GM12874 (cell line): ENCODE measurements at regions not wholly inside any gene's neighbourhood (a gene's known extent, or its start where the extent isn't known, plus 50 kb on each side); places are given as distances from the start of the nearest gene placed in this dataset.

Source experiments
- TF ChIP-seq, protein P1 (sequence below): IDR thresholded peaks from 2 replicates; pipeline ENCODE4 v1.5.1; 2011; ENCODE audit warnings: low read depth, mild to moderate bottlenecking, control low read depth, low read length, moderate library complexity; ENCODE audit not compliant: insufficient read depth

DNA sequence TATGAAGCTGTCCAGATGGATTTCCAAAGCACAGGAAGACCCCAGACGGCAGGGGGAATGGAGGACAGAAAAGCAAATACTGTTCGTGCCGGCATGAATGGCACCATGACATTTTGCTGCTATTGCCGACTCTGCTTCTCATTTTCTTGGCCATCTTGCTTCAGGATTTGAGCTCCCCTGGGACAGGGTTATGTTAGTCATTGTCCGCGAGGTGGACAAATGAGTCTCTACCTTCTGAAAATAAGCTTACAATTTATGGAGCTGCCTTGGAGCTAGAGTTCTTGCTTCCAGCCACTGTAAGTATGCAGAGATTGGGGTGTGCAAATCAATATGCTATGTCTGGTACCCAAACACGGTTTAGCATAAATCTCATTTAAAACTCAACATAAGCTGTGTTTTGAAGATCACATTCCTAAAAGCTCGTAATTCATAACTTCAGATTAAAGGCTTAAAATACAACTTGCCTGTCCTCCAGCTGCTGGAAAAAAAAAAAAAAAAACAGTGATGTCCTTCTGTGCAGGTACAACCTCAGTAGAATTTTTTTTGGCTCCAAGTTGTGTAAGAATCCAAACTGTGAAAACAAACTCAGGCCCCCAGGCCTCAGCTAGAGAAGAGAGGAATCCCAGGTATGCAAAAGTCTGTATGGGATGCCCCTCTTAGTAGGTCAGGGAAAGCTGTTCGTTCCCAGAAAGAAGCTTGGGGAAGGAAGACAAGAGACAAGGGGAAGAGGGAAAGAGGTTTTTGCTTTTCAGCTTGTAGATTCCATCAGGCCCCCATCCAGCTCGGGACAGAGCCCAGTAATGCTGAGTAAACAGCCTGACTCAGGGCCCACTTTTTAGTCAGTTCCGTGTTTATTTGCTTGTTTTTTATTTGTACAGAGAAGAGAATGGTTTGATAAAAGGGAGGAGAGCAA, 184.2 kb upstream of the FOXA2 start:
- TF ChIP-seq, protein P1, sequence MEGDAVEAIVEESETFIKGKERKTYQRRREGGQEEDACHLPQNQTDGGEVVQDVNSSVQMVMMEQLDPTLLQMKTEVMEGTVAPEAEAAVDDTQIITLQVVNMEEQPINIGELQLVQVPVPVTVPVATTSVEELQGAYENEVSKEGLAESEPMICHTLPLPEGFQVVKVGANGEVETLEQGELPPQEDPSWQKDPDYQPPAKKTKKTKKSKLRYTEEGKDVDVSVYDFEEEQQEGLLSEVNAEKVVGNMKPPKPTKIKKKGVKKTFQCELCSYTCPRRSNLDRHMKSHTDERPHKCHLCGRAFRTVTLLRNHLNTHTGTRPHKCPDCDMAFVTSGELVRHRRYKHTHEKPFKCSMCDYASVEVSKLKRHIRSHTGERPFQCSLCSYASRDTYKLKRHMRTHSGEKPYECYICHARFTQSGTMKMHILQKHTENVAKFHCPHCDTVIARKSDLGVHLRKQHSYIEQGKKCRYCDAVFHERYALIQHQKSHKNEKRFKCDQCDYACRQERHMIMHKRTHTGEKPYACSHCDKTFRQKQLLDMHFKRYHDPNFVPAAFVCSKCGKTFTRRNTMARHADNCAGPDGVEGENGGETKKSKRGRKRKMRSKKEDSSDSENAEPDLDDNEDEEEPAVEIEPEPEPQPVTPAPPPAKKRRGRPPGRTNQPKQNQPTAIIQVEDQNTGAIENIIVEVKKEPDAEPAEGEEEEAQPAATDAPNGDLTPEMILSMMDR, result no peak

DNA sequence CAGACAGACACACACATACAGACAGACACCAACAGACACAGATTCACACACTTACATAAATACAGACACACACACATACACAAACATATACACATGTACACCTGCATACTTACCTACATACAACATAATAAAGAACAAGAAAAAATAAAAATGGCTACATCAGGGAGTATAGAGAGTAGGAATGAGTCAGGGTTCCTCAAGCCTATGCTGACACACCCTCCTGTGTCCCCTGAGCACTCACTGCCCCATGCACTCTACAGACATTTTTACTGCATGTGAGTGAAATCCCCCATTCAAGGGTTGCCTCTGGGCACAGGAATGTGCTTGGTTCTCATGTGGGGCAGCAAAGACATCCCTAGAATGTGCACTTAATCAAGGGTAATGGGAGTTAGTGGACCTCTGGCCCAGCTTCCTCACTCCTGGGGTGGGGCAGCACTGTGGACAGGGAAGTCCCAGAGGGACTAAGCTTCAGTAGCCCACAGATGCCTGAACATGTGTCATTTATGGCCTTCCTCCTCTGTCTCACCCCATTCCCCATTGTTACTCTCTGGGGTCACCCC, 185.9 kb upstream of the FOXA2 start:
- TF ChIP-seq, protein P1, result no peak

DNA sequence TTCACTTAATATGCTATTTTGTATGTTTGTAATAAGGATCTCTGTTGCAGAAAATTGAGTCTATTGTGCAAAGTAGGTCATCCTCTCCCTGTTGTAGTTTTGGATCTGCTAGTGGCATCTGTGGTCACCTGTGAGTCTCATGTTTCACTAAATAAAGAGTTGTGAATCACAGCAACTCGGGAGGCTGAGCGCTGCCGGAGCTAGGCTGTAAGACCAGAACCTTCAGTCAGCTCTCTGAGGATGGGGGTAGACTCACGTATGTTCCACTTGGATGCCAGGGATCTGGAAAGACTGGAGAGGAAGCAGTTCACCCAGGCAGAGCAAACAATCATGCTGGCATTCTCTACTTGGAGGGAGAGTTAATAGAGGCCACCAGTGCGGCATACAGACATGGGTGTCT, 187.3 kb upstream of the FOXA2 start:
- TF ChIP-seq, protein P1, result no peak

DNA sequence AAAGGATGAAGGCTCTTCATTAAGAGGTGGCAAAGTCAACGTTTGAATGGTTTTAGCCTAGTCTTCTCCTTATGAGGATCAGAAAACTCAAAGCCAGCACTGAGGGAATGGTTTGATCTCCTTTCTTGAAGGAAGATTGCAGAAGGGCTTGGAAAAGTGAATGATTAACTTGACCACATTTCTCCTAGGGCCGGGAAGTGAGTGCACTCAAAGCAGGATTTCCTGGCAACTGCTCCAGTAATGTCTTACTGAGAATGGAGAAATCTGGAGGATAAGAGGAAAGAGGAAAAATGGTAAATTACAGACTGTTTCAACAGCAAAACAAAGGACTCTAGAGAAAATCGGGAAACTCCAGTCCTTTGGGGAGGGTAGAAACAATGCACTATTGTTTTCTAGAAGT, 189.0 kb upstream of the FOXA2 start:
- TF ChIP-seq, protein P1, result no peak

DNA sequence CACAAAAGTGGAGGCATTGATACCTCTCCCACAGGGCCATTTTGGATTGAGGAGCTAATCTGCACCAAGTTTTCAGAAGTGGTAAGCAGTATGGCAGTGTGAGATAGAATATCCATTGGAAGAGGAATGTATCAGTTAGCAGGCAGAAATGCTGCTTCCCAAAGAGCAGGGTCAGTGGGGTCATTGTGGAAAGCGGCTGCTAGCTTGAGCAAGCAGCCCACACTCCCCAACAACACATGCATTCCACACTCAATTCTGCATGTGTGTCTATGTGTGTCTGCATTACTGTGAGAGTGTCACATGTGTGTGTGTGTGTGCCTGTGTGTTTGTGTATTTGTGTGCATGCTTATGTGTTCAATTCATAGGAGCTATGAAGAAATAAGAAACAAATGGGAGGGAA, 190.9 kb upstream of the FOXA2 start:
- TF ChIP-seq, protein P1, result no peak

DNA sequence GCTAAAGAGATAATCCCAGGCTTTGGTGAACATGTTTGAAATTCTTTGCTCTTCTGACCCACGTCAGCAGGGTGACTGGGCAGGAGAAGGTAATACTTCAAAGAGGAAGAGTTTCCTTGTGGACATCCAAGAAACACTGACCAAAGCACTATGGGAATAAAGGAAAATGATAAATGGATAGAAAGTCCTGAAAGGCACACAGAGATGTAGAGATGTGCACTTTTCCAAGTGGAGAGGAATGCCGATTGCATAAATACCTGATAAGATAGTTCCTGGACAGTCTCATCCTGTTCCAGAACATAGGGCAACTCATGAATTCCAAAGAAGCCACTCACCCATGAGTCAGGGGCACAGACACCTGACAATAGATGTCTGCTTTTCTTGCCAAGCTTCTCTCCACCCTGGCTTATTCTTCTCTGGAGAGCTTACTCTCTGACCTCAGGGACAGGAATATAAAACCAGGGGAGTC, 191.3 kb upstream of the FOXA2 start:
- TF ChIP-seq, protein P1, result no peak

DNA sequence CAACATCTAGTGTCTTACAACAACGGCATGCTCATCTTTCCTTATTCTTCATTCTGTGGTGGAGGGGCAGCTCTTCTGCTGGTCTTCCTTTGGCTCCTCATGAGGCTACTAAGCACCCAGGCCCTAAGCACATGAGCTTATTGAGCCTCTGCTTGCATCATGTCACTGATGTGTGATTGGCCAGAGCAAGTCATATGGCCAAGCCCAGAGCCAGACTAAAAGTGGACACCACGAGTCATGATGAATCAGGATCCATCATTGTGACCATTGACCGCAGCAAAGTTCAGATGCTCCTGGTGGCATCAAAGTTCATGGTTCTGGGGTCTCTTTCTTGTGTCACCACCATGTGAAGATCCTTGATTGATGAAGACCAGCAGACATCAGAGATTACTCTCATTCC, 192.0 kb upstream of the FOXA2 start:
- TF ChIP-seq, protein P1, result no peak
